GM23338 (cell line): ENCODE measurements at regions not wholly inside any gene's neighbourhood (a gene's known extent, or its start where the extent isn't known, plus 50 kb on each side); places are given as distances from the start of the nearest gene placed in this dataset.

ENCODE experiments used
- ATAC-seq: fragments of 200-7000 bp; cut with Tn5 transposase; 3 replicates; pipeline ENCODE4 v1.9.1; 2020
- DNase-seq: peaks from one replicate; pipeline ENCODE4 v3.0.0-alpha.2; 2015; ENCODE audit warnings: low spot score
- H2AFZ ChIP-seq: fragments of 200-600 bp; sonication (generic); 2 replicates; pipeline ENCODE4 v1.8.0; 2016; ENCODE audit warnings: antibody characterized with exemption, mild to moderate bottlenecking, moderate library complexity
- H3F3A ChIP-seq: fragments of 200-600 bp; sonication (generic); replicated peaks from 2 replicates; pipeline ENCODE4 v1.8.0; 2017; ENCODE audit warnings: antibody characterized with exemption, mixed run types, low read depth
- H3K27ac ChIP-seq: fragments of 200-600 bp; sonication (generic); 2 replicates; pipeline ENCODE4 v1.6.1; 2016; ENCODE audit warnings: low read depth
- H3K27me3 ChIP-seq: fragments of 200-600 bp; sonication (generic); 2 replicates; pipeline ENCODE4 v1.8.0; 2016; ENCODE audit warnings: mild to moderate bottlenecking, mixed run types, moderate library complexity; ENCODE audit not compliant: insufficient read depth
- H3K36me3 ChIP-seq: fragments of 200-600 bp; sonication (generic); 2 replicates; pipeline ENCODE4 v1.8.0; 2016; ENCODE audit warnings: mild to moderate bottlenecking; ENCODE audit not compliant: insufficient read depth
- H3K4me1 ChIP-seq: fragments of 200-600 bp; sonication (generic); 2 replicates; pipeline ENCODE4 v1.8.0; 2016; ENCODE audit warnings: mild to moderate bottlenecking, moderate library complexity; ENCODE audit not compliant: insufficient read depth
- H3K4me2 ChIP-seq: fragments of 200-600 bp; sonication (generic); 2 replicates; pipeline ENCODE4 v1.7.1; 2017; ENCODE audit warnings: mixed run types
- H3K4me3 ChIP-seq: fragments of 200-600 bp; sonication (generic); 2 replicates; pipeline ENCODE4 v1.6.1; 2016; ENCODE audit warnings: mixed run types
- H3K79me2 ChIP-seq: fragments of 200-600 bp; sonication (generic); replicated peaks from 2 replicates; pipeline ENCODE4 v1.8.0; 2017; ENCODE audit warnings: mild to moderate bottlenecking; ENCODE audit not compliant: insufficient read depth
- H3K9me2 ChIP-seq: fragments of 200-600 bp; sonication (generic); 2 replicates; pipeline ENCODE4 v1.8.0; 2017; ENCODE audit not compliant: insufficient read depth
- H4K20me1 ChIP-seq: fragments of 200-600 bp; sonication (generic); replicated peaks from 2 replicates; pipeline ENCODE4 v1.8.0; 2017; ENCODE audit warnings: mild to moderate bottlenecking; ENCODE audit not compliant: insufficient read depth
- H3K27ac Mint-ChIP-seq: 2 replicates; pipeline ENCODE4 v1.8.0; 2020; ENCODE audit warnings: inconsistent platforms, mild to moderate bottlenecking, moderate library complexity, mixed read lengths
- H3K27me3 Mint-ChIP-seq: 3 replicates; pipeline ENCODE4 v1.8.0; 2022; ENCODE audit warnings: low read depth, mild to moderate bottlenecking, moderate library complexity, mixed read lengths, inconsistent platforms; ENCODE audit not compliant: insufficient read depth, poor library complexity
- H3K36me3 Mint-ChIP-seq: 3 replicates; pipeline ENCODE4 v1.8.0; 2021; ENCODE audit warnings: low read depth, mild to moderate bottlenecking, inconsistent platforms, moderate library complexity, mixed read lengths
- H3K4me1 Mint-ChIP-seq: 3 replicates; pipeline ENCODE4 v1.8.0; 2020; ENCODE audit warnings: mild to moderate bottlenecking, inconsistent platforms, mixed read lengths
- H3K4me3 Mint-ChIP-seq: 3 replicates; pipeline ENCODE4 v1.8.0; 2021; ENCODE audit warnings: moderate library complexity, mild to moderate bottlenecking, inconsistent platforms, mixed read lengths
- H3K9me3 Mint-ChIP-seq: 3 replicates; pipeline ENCODE4 v1.8.0; 2020; ENCODE audit warnings: moderate library complexity, mild to moderate bottlenecking, inconsistent platforms, mixed read lengths
- STAT1 ChIP-seq: IDR thresholded peaks from one replicate; pipeline ENCODE4 v1.6.1; 2016; ENCODE audit warnings: antibody characterized with exemption; ENCODE audit not compliant: unreplicated experiment
- ZNF114 ChIP-seq: fragments of 250-450 bp; sonication (Bioruptor Pico); IDR thresholded peaks from 2 replicates; pipeline ENCODE4 v1.5.0; 2020; ENCODE audit warnings: mild to moderate bottlenecking, moderate library complexity
- ZNF462 ChIP-seq: fragments of 250-450 bp; sonication (Bioruptor Pico); IDR thresholded peaks from 2 replicates; pipeline ENCODE4 v1.5.0; 2020; ENCODE audit warnings: mild to moderate bottlenecking, moderate library complexity
- TF ChIP-seq, protein P1 (sequence below): IDR thresholded peaks from one replicate; pipeline ENCODE4 v1.6.1; 2018; ENCODE audit warnings: antibody characterized with exemption; ENCODE audit not compliant: unreplicated experiment

- H3K27me3 ChIP-seq, result no peaks in the 10 kb centered on the region
- Mint-ChIP-seq H3K36me3 (peaks cover 9% of the 10 kb centered on the region; the same call in 1 of the 3 replicates), H3K4me1 (peaks cover 9% of the 10 kb centered on the region; the same call in 2 of the 3 replicates), H3K27me3 (peaks cover 2% of the 10 kb centered on the region), H3K9me3 (peaks cover 16% of the 10 kb centered on the region; the same call in 2 of the 3 replicates), H3K27ac (no peak overlapping the region), H3K4me3 (no peak overlapping the region)
- peaks cover 6% of the 10 kb centered on the region; the same call in 1 of the 2 replicates for H3K4me1 ChIP-seq
- H3K4me2 ChIP-seq, result no peak overlapping the region
- no peak for ATAC-seq
- TF ChIP-seq ZNF462 (CRISPR knock-in tag) (no peak), ZNF114 (CRISPR knock-in tag) (no peak), STAT1 (no peak)
- TF ChIP-seq, protein P1, sequence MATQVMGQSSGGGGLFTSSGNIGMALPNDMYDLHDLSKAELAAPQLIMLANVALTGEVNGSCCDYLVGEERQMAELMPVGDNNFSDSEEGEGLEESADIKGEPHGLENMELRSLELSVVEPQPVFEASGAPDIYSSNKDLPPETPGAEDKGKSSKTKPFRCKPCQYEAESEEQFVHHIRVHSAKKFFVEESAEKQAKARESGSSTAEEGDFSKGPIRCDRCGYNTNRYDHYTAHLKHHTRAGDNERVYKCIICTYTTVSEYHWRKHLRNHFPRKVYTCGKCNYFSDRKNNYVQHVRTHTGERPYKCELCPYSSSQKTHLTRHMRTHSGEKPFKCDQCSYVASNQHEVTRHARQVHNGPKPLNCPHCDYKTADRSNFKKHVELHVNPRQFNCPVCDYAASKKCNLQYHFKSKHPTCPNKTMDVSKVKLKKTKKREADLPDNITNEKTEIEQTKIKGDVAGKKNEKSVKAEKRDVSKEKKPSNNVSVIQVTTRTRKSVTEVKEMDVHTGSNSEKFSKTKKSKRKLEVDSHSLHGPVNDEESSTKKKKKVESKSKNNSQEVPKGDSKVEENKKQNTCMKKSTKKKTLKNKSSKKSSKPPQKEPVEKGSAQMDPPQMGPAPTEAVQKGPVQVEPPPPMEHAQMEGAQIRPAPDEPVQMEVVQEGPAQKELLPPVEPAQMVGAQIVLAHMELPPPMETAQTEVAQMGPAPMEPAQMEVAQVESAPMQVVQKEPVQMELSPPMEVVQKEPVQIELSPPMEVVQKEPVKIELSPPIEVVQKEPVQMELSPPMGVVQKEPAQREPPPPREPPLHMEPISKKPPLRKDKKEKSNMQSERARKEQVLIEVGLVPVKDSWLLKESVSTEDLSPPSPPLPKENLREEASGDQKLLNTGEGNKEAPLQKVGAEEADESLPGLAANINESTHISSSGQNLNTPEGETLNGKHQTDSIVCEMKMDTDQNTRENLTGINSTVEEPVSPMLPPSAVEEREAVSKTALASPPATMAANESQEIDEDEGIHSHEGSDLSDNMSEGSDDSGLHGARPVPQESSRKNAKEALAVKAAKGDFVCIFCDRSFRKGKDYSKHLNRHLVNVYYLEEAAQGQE, result no peak
- no peaks in the 10 kb centered on the region for H3F3A ChIP-seq
- H3K79me2 ChIP-seq, result no peaks in the 10 kb centered on the region
- no peaks in the 10 kb centered on the region for H4K20me1 ChIP-seq
- no peak overlapping the region for H3K4me3 ChIP-seq
- 0 out of 2 replicates have a peak, but pooled peaks cover 12% of the 10 kb centered on the region for H3K9me2 ChIP-seq
- DNase-seq, result no peak
- H3K36me3 ChIP-seq, result no peaks in the 10 kb centered on the region
- no peak overlapping the region for H3K27ac ChIP-seq
- H2AFZ ChIP-seq, result no peak overlapping the region
Measured at GRCh38 chr5:24765219-24765618, 120.4 kb upstream of the CDH10 start.
